Mucosa of stomach (tissue), 1 donor: ENCODE measurements at regions not wholly inside any gene's neighbourhood (a gene's known extent, or its start where the extent isn't known, plus 50 kb on each side); places are given as distances from the start of the nearest gene placed in this dataset.

Experiments used
- H3K27me3 ChIP-seq: one replicate; pipeline ENCODE4 v1.7.0; 2013; ENCODE audit warnings: mild to moderate bottlenecking, low read length; ENCODE audit not compliant: control insufficient read depth, insufficient read depth
- H3K36me3 ChIP-seq: one replicate; pipeline ENCODE4 v1.7.0; 2013; ENCODE audit warnings: low read length; ENCODE audit not compliant: control insufficient read depth, insufficient read depth
- H3K4me1 ChIP-seq: one replicate; pipeline ENCODE4 v1.7.0; 2013; ENCODE audit warnings: mild to moderate bottlenecking, low read length; ENCODE audit not compliant: control insufficient read depth, insufficient read depth
- H3K4me3 ChIP-seq: one replicate; pipeline ENCODE4 v1.7.0; 2013; ENCODE audit warnings: low read length
- H3K9ac ChIP-seq: one replicate; pipeline ENCODE4 v1.7.0; 2013; ENCODE audit warnings: mild to moderate bottlenecking, low read length, moderate library complexity
- H3K9me3 ChIP-seq: one replicate; pipeline ENCODE4 v1.7.0; 2013; ENCODE audit warnings: mild to moderate bottlenecking, low read length, moderate library complexity; ENCODE audit not compliant: control insufficient read depth
- donor health status: Pancreatic carcinoma.

DNA sequence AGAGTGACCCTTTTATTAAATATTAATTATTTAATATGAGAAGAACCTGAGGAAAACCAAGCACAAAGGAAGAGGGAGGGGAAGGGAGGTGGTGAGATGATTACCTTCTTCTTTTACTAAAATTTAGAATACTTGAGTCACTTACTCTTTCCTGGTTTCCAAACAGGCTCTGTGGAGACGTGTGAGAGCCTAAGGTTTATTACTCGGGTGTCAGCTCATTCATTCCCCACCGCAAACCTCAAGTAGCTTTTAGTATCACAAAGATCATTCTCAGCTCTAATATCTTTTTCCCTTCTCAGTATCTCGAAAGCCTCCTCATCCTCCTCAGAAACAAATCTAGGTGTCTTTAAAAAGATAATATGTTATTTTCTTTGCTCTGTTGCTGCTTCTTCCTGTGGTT is 497.2 kb upstream of the JARID2 start:
- no peaks in the 10 kb centered on the region for H3K36me3 ChIP-seq
- H3K27me3 ChIP-seq, result no peaks in the 10 kb centered on the region
- no peak overlapping the region for H3K4me3 ChIP-seq
- H3K4me1 ChIP-seq, result peaks cover 9% of the 10 kb centered on the region
- no peak overlapping the region for H3K9ac ChIP-seq
- no peaks in the 10 kb centered on the region for H3K9me3 ChIP-seq

- H3K4me3 ChIP-seq, result no peak overlapping the region
Measured at GRCh38 chr6:14750059-14750661, 495.7 kb upstream of the JARID2 start.

DNA sequence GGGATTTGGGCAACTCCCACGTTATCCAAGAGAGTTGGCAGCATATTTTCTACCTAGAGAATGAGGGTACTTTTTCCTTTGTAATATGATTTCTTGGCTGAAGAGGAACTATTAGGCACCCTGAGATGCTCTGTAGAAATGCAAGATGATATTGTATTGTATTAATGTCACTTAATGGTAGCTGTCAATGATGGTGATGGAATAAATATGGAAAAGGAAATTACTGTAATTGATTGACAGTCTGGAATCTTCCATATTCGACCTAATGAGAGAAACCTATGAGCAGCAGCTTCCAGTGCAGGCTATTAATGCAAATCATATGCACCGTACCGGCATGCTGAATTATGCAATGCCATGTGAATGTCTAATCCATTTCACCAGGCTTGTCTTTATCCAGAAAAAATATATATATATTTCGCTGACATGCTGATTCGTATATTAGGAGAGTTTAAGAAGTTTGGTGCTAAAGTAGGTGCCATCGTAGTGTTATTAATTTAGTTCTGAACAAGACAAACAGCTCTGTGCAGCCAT is 494.2 kb upstream of the JARID2 start:
- H3K9ac ChIP-seq, result no peak overlapping the region
- no peaks in the 10 kb centered on the region for H3K36me3 ChIP-seq
- H3K9me3 ChIP-seq, result no peaks in the 10 kb centered on the region
- H3K4me1 ChIP-seq, result no peaks in the 10 kb centered on the region
- no peaks in the 10 kb centered on the region for H3K27me3 ChIP-seq
- no peak overlapping the region for H3K4me3 ChIP-seq

More at GRCh38 chr6:14750059-14750661, 495.7 kb upstream of the JARID2 start:
- H3K36me3 ChIP-seq, result no peaks in the 10 kb centered on the region
- H3K4me1 ChIP-seq, result no peaks in the 10 kb centered on the region
- H3K9ac ChIP-seq, result no peak overlapping the region
- no peaks in the 10 kb centered on the region for H3K9me3 ChIP-seq
- H3K27me3 ChIP-seq, result no peaks in the 10 kb centered on the region

DNA sequence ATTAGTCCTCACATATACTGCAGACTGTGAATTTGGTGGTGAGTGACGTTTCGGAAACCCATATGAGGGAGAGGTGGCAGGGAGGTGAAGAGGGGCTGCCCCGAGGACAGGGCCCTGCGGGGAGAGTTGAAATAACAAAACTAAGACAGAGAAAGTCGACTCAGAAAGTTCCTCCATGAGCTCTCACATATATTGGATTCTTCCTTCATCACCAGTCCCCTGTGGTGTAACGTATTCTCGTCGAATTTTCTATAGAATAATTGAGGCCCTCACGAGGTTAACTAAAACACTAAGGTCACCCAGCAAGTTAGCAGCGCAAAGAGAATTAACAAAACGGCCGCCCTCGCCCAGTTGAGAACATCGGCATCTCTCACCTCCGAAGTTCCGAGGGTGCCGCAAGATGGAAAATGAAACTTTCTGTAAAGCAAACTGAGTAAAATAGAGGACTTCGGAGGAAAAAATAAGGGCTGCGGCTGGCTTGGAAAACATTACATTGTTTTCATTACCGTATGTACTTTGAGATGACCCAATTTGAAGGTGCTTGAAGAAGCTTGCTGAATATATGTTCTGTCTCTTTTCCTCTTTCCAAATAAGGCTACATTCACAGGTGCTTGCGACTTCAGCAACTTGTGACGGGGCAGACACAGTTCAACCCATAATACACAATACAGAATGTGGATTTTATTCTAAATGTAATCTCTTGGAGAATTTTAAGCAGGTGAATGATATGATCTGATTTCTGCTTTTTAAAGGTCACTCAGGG is 490.9 kb upstream of the JARID2 start:
- H3K27me3 ChIP-seq, result no peaks in the 10 kb centered on the region
- H3K9me3 ChIP-seq, result no peaks in the 10 kb centered on the region
- no peak overlapping the region for H3K9ac ChIP-seq
- no peaks in the 10 kb centered on the region for H3K36me3 ChIP-seq
- no peaks in the 10 kb centered on the region for H3K4me1 ChIP-seq
- H3K4me3 ChIP-seq, result no peak overlapping the region

- Histone ChIP-seq H3K36me3 (no peaks in the 10 kb centered on the region), H3K4me3 (no peak overlapping the region), H3K9me3 (no peaks in the 10 kb centered on the region), H3K9ac (no peak overlapping the region), H3K27me3 (no peaks in the 10 kb centered on the region), H3K4me1 (no peaks in the 10 kb centered on the region)
Measured at GRCh38 chr6:14756340-14756739, 489.5 kb upstream of the JARID2 start.

- no peak overlapping the region for H3K9ac ChIP-seq
- H3K27me3 ChIP-seq, result no peaks in the 10 kb centered on the region
- no peak overlapping the region for H3K4me3 ChIP-seq
- no peaks in the 10 kb centered on the region for H3K36me3 ChIP-seq
- no peaks in the 10 kb centered on the region for H3K4me1 ChIP-seq
- H3K9me3 ChIP-seq, result no peaks in the 10 kb centered on the region
Measured at GRCh38 chr6:14757014-14757413, 488.9 kb upstream of the JARID2 start.

GRCh38 chr6:14757418-14757817 is 488.5 kb upstream of the JARID2 start:
- no peaks in the 10 kb centered on the region for H3K36me3 ChIP-seq
- H3K9ac ChIP-seq, result no peak overlapping the region
- no peaks in the 10 kb centered on the region for H3K27me3 ChIP-seq
- H3K4me3 ChIP-seq, result no peak overlapping the region
- H3K4me1 ChIP-seq, result no peaks in the 10 kb centered on the region
- H3K9me3 ChIP-seq, result no peaks in the 10 kb centered on the region

GRCh38 chr6:14758421-14759081 is 487.3 kb upstream of the JARID2 start:
- H3K27me3 ChIP-seq, result no peaks in the 10 kb centered on the region
- H3K9ac ChIP-seq, result no peak overlapping the region
- no peak overlapping the region for H3K4me3 ChIP-seq
- no peaks in the 10 kb centered on the region for H3K36me3 ChIP-seq
- peaks cover 7% of the 10 kb centered on the region for H3K4me1 ChIP-seq
- no peaks in the 10 kb centered on the region for H3K9me3 ChIP-seq

GRCh38 chr6:14759976-14760672 is 485.7 kb upstream of the JARID2 start:
- Histone ChIP-seq H3K9ac (no peak overlapping the region), H3K27me3 (no peaks in the 10 kb centered on the region), H3K4me1 (peaks cover 11% of the 10 kb centered on the region), H3K36me3 (no peaks in the 10 kb centered on the region), H3K9me3 (no peaks in the 10 kb centered on the region), H3K4me3 (no peak overlapping the region)

DNA sequence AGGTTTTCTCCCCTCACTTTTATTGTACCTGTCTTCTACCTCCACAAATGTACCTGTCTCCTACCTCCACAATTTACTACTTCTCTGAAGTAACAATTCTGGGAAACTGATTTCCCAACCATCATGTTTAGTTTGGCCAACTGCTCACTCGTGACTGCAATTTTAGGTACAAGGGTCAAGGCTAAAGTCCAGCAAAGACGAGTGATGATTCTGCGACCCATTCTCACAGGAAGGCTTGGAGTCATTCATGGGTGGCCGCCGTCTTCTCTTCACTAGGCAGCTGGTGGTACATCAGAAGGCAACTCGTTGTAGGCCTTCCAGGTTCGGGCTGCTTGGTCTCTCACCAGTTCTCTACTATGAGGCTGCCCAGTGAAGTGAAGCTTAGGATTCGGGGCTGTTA is 483.8 kb upstream of the JARID2 start:
- Histone ChIP-seq H3K9me3 (no peaks in the 10 kb centered on the region), H3K9ac (no peak overlapping the region), H3K4me3 (no peak overlapping the region), H3K4me1 (peaks cover 11% of the 10 kb centered on the region), H3K36me3 (no peaks in the 10 kb centered on the region), H3K27me3 (no peaks in the 10 kb centered on the region)

DNA sequence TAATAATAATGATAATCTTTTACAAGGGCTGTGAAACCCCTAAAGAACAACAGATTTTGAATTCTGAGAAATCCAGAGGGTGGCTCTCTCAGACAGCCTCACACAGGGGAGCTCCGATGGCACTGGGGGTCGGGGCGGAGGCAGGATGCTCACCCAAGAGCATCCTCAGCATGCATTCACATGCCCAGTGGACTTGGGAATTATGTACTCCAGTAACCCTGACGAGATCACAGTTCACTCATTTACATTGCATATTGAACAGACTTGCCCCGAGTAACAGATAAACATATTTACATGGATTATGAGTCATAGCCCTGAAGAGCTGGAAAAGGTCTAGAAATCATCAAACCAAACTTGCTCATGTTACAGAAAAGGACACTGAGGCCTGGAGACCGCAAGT is 482.7 kb upstream of the JARID2 start:
- H3K4me1 ChIP-seq, result peaks cover 11% of the 10 kb centered on the region
- no peak overlapping the region for H3K9ac ChIP-seq
- H3K9me3 ChIP-seq, result no peaks in the 10 kb centered on the region
- no peaks in the 10 kb centered on the region for H3K36me3 ChIP-seq
- no peak overlapping the region for H3K4me3 ChIP-seq
- no peaks in the 10 kb centered on the region for H3K27me3 ChIP-seq

DNA sequence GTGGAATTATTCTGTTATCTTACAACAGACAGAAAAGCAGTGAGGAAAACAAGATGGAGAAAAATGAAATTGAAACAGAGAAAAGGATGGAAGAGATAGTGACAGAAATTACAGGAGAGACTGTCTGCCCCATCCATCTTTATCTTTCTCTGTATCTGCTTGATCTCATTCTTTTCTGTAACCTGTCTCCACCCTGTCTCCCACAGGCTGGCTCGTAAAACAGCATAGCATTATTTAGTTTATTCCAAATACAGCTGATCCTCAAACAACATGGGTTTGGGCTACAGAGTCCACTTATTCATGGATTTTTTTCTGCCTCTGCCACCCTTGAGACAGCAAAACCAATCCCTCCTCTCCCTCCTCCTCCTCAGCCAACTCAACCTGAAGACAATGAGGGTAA is 482.3 kb upstream of the JARID2 start:
- Histone ChIP-seq H3K27me3 (no peaks in the 10 kb centered on the region), H3K9me3 (no peaks in the 10 kb centered on the region), H3K36me3 (no peaks in the 10 kb centered on the region), H3K9ac (no peak overlapping the region), H3K4me3 (no peak overlapping the region), H3K4me1 (peaks cover 11% of the 10 kb centered on the region)
